Glutamatergic neuron (in vitro differentiated cells): ENCODE measurements at regions not wholly inside any gene's neighbourhood (a gene's known extent, or its start where the extent isn't known, plus 50 kb on each side); places are given as distances from the start of the nearest gene placed in this dataset.

Experiments
- DNase-seq: peaks from one replicate; pipeline ENCODE4 v3.0.0; 2022
- H3K27ac Mint-ChIP-seq: one replicate; pipeline ENCODE4 v1.8.0; 2020; ENCODE audit warnings: mild to moderate bottlenecking, mixed read lengths, inconsistent platforms; ENCODE audit not compliant: unreplicated experiment
- H3K27me3 Mint-ChIP-seq: one replicate; pipeline ENCODE4 v1.8.0; 2020; ENCODE audit warnings: mild to moderate bottlenecking, moderate library complexity, mixed read lengths, inconsistent platforms; ENCODE audit not compliant: unreplicated experiment
- H3K36me3 Mint-ChIP-seq: one replicate; pipeline ENCODE4 v1.8.0; 2020; ENCODE audit warnings: mild to moderate bottlenecking, mixed read lengths, inconsistent platforms; ENCODE audit not compliant: unreplicated experiment
- H3K4me1 Mint-ChIP-seq: one replicate; pipeline ENCODE4 v1.8.0; 2020; ENCODE audit warnings: mild to moderate bottlenecking, low read depth, mixed read lengths, inconsistent platforms; ENCODE audit not compliant: unreplicated experiment
- H3K4me3 Mint-ChIP-seq: one replicate; pipeline ENCODE4 v1.8.0; 2020; ENCODE audit warnings: mild to moderate bottlenecking, mixed read lengths, inconsistent platforms; ENCODE audit not compliant: unreplicated experiment
- H3K9me3 Mint-ChIP-seq: one replicate; pipeline ENCODE4 v1.8.0; 2020; ENCODE audit warnings: mild to moderate bottlenecking, moderate library complexity, mixed read lengths, inconsistent platforms; ENCODE audit not compliant: unreplicated experiment
- TF ChIP-seq, protein P1 (sequence below): fragments of 200-600 bp; sonication (generic); IDR thresholded peaks from one replicate; pipeline ENCODE4 v1.5.0; 2021; ENCODE audit not compliant: partially characterized antibody, unreplicated experiment

DNA sequence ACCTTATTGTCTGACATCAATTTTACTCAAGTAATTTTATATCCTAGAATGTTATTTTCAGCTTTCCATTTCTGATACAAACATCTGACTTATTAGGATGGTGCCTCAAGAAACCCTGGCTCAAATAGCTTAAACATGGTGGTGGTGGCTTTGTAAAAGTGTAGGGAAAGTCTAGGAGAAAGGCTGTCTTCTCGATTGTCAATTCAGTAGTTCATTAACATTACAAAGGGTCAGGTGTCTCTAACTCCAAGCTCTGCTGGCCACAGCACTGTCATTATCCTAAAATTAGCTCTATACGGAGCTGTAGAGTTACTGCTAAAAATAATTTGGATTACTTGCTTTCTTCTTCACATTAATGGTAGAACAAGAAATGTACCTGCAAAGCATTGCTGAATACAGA lies 1360.1 kb upstream of the CDH6 start:
- TF ChIP-seq, protein P1, sequence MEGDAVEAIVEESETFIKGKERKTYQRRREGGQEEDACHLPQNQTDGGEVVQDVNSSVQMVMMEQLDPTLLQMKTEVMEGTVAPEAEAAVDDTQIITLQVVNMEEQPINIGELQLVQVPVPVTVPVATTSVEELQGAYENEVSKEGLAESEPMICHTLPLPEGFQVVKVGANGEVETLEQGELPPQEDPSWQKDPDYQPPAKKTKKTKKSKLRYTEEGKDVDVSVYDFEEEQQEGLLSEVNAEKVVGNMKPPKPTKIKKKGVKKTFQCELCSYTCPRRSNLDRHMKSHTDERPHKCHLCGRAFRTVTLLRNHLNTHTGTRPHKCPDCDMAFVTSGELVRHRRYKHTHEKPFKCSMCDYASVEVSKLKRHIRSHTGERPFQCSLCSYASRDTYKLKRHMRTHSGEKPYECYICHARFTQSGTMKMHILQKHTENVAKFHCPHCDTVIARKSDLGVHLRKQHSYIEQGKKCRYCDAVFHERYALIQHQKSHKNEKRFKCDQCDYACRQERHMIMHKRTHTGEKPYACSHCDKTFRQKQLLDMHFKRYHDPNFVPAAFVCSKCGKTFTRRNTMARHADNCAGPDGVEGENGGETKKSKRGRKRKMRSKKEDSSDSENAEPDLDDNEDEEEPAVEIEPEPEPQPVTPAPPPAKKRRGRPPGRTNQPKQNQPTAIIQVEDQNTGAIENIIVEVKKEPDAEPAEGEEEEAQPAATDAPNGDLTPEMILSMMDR, result no peak
- Mint-ChIP-seq H3K36me3 (no peaks in the 10 kb centered on the region), H3K9me3 (peaks cover 5% of the 10 kb centered on the region), H3K4me1 (no peaks in the 10 kb centered on the region), H3K27me3 (no peaks in the 10 kb centered on the region), H3K27ac (no peak overlapping the region), H3K4me3 (no peak overlapping the region)
- DNase-seq, result no peak

DNA sequence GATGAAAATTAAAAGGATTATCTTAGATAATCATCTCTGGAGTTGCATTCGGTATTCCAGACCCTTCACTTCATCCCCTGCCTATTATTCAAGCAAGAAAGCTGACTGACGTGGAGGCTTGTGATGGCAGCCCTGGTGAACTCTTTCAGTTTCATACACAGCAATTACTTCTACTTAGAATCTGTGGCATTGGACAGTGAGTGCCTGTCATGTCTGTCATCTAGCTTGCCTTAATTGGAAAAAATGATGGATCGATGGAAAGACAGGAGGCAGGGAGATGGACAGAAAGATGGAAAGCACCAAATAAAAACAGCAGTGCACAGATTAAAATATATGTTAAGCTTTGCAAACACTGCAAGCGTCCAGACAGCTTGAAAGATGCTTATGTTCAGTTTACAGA lies 1371.0 kb upstream of the CDH6 start:
- Mint-ChIP-seq H3K4me1 (no peaks in the 10 kb centered on the region), H3K4me3 (no peak overlapping the region), H3K27me3 (no peaks in the 10 kb centered on the region), H3K36me3 (no peaks in the 10 kb centered on the region), H3K27ac (no peak overlapping the region), H3K9me3 (no peaks in the 10 kb centered on the region)
- DNase-seq, result no peak
- TF ChIP-seq, protein P1, result no peak

DNA sequence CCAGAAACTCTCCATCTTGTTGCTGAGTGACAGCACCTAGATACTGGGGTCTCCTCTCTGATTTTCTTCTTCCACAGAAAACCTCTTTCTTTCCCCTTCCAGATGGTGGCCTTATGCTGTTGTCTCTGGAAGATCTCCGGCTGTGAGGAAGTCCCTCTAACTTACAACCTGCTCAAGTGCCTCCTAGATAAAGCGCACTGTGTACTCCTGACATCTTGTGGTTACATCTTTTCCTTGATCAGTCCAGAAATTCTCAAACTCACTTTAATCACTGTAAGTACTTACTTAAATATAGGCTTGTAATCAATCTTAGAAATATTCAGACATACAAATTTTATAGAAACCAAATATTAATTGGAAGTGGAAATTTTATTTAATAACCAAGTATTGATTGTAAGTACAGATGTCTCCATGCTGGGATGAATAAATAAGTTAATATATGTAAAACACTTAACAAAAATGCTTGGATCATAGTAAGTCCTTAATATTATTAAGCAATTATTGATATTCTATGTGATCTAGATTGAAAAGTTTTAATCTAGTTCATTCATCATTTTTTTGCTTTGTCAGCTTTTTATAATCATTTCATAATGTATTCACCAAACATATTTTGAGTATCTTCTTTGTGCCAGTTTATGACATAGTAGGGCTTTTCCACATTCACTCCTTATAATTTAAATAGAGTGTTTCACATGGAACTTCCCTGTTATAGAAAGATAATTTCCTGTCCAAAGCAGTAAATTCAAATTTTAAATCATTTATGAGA lies 1381.4 kb upstream of the CDH6 start:
- H3K27me3 Mint-ChIP-seq, result peaks cover 2% of the 10 kb centered on the region
- H3K4me1 Mint-ChIP-seq, result peaks cover 12% of the 10 kb centered on the region
- H3K4me3 Mint-ChIP-seq, result no peak overlapping the region
- no peak for DNase-seq
- H3K27ac Mint-ChIP-seq, result peak overlapping the region; percentile 77
- H3K36me3 Mint-ChIP-seq, result no peaks in the 10 kb centered on the region
- peaks cover 3% of the 10 kb centered on the region for H3K9me3 Mint-ChIP-seq
- TF ChIP-seq, protein P1, result no peak

DNA sequence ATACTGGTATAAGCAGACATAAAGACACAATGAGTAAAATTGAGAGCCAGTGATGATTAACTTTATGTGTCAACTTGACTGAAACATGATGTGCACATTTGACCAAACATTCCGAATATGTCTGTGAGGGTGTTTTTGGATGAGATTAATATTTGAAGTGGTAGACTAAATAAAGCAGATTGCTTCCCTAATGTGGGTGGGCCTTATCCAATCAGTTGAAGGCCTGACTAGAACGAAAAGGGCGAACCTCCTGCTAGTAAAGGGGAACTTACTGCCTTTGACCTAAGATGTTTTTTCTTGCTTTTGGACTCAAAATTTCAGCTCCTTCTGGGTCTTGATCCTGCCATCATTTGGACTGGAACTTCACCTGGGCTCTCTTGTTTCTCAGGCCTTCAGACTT lies 1387.7 kb upstream of the CDH6 start:
- H3K9me3 Mint-ChIP-seq, result no peaks in the 10 kb centered on the region
- no peak overlapping the region for H3K4me3 Mint-ChIP-seq
- H3K36me3 Mint-ChIP-seq, result no peaks in the 10 kb centered on the region
- DNase-seq, result no peak
- TF ChIP-seq, protein P1, result no peak
- no peaks in the 10 kb centered on the region for H3K4me1 Mint-ChIP-seq
- no peak overlapping the region for H3K27ac Mint-ChIP-seq
- H3K27me3 Mint-ChIP-seq, result no peaks in the 10 kb centered on the region

DNA sequence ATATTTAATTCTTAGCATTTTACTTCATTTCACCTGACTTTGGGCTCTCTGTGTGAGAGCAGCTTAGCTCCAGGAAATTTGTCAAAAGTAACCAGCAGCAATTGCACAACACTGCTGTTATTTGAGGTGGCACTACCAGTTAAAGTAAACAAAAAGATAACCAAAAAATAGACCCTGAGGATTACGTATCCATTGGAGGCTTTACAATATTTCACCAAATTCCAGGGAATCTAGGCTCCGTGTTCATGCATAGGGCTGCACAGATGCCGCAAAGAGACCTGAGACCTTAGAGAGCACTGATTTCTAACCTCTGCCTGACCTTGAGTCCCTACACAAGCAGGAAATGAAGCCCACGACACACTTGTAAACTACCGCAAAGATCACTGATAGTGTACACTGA lies 1392.7 kb upstream of the CDH6 start:
- H3K36me3 Mint-ChIP-seq, result no peaks in the 10 kb centered on the region
- no peak overlapping the region for H3K27ac Mint-ChIP-seq
- no peak overlapping the region for H3K4me3 Mint-ChIP-seq
- peaks cover 5% of the 10 kb centered on the region for H3K27me3 Mint-ChIP-seq
- TF ChIP-seq, protein P1, result no peak
- H3K4me1 Mint-ChIP-seq, result peaks cover 2% of the 10 kb centered on the region
- DNase-seq, result no peak
- H3K9me3 Mint-ChIP-seq, result peaks cover 5% of the 10 kb centered on the region
